GM12891 (cell line): ENCODE measurements at regions not wholly inside any gene's neighbourhood (a gene's known extent, or its start where the extent isn't known, plus 50 kb on each side); places are given as distances from the start of the nearest gene placed in this dataset.

Experiments used
- POLR2A ChIP-seq: IDR thresholded peaks from 2 replicates; pipeline ENCODE4 v1.6.1; 2011; ENCODE audit warnings: low read depth, low read length, control low read depth
- TAF1 ChIP-seq: IDR thresholded peaks from 2 replicates; pipeline ENCODE4 v1.6.1; 2011; ENCODE audit warnings: low read depth, low read length, control low read depth

GRCh38 chr2:20148426-20148922 is 76.5 kb downstream of the SDC1 start:
- TF ChIP-seq POLR2A (no peak), TAF1 (no peak)
